ENCODE measurements at regions not wholly inside any gene's neighbourhood (a gene's known extent, or its start where the extent isn't known, plus 50 kb on each side); places are given as distances from the start of the nearest gene placed in this dataset.

DNA sequence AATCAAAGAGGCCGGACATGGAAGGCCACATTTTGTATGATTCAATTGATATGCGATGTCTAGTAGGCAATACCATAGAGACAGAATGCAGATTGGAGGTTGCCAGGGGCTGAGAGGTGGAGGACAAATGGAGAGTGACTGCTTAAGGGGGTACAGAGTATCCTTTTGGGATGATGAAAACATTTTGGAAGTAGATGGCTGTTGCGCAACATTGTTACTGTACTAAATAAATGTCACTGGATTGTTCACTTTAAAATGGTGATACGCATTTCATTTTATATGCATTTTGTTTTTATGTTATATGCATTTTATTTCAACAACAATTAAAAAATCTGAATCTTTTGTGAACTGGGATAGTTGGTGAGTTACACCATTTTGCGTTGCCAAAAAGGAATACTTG, 99.7 kb upstream of the AGBL1 start:
- peaks cover 0 to 3% (median 0%) of the 10 kb centered on the region in 3 donors for H3K36me3 Mint-ChIP-seq
- H3K27me3 Mint-ChIP-seq, result peaks cover 14 to 37% of the 10 kb centered on the region in 2 donors
- H3K4me1 Mint-ChIP-seq, result no peaks in the 10 kb centered on the region
- H3K9me3 ChIP-seq (ENCODE audit: low read length), result no peaks in the 10 kb centered on the region
- no peaks in the 10 kb centered on the region for H3K27me3 ChIP-seq (ENCODE audit: insufficient read depth, low read length, poor library complexity, severe bottlenecking)
- no peak overlapping the region for H3K27ac ChIP-seq (ENCODE audit: low read depth, low read length)
- POLR2A ChIA-PET, result no interaction called here
- no peaks in the 10 kb centered on the region for H3K4me1 ChIP-seq (ENCODE audit: insufficient read depth, low read length)
- peaks cover 0 to 11% (median 2%) of the 10 kb centered on the region in 5 donors for H3K9me3 Mint-ChIP-seq
- no peak overlapping the region for H3K4me3 ChIP-seq (ENCODE audit: low read length)
- peak overlapping the region in 1 of 8 donors; percentile 58 for H3K27ac Mint-ChIP-seq
- CTCF ChIA-PET, result no interaction called here
- H3K4me3 Mint-ChIP-seq, result no peak overlapping the region
- no peak for DNase-seq
- H3K36me3 ChIP-seq (ENCODE audit: insufficient read depth, low read length), result no peaks in the 10 kb centered on the region

DNA sequence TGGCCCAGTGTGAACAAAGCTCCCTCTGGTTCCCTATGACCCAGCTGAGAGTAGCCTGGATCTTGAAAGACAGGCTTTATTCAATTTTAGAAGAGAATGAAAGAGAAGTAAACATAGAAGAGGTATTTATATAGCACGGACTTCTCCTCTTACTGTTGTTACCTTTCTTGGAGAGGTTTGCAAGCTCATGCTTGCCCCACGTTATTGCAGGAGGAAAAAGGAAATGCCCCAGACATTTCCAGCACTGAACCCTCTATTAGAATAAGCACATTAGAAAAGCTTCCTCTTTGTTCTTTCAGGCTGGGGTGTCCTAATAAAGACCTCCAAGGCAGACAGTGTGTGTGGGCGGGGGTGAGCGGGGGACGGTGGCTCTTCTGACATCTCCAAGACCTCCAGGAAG, 98.7 kb upstream of the AGBL1 start:
- no peak overlapping the region for H3K27ac Mint-ChIP-seq
- DNase-seq, result no peak
- H3K27me3 Mint-ChIP-seq, result peaks cover 14 to 27% of the 10 kb centered on the region in 2 donors
- ChIA-PET POLR2A (no interaction called here), CTCF (no interaction called here)
- Histone ChIP-seq H3K36me3 (ENCODE audit: insufficient read depth, low read length) (no peaks in the 10 kb centered on the region), H3K9me3 (ENCODE audit: low read length) (no peaks in the 10 kb centered on the region), H3K4me3 (ENCODE audit: low read length) (no peak overlapping the region), H3K27ac (ENCODE audit: low read depth, low read length) (no peak overlapping the region), H3K27me3 (ENCODE audit: insufficient read depth, low read length, poor library complexity, severe bottlenecking) (no peaks in the 10 kb centered on the region), H3K4me1 (ENCODE audit: insufficient read depth, low read length) (no peaks in the 10 kb centered on the region)
- H3K4me1 Mint-ChIP-seq, result no peaks in the 10 kb centered on the region
- H3K4me3 Mint-ChIP-seq, result no peak overlapping the region
- peaks cover 0 to 3% (median 0%) of the 10 kb centered on the region in 3 donors for H3K36me3 Mint-ChIP-seq
- H3K9me3 Mint-ChIP-seq, result peaks cover 0 to 11% (median 0%) of the 10 kb centered on the region in 5 donors

GRCh38 chr15:85984241-85984640, 95.4 kb upstream of the AGBL1 start:
- H3K27me3 Mint-ChIP-seq, result peaks cover 5 to 7% of the 10 kb centered on the region in 2 donors
- Histone ChIP-seq H3K4me1 (ENCODE audit: insufficient read depth, low read length) (no peaks in the 10 kb centered on the region), H3K36me3 (ENCODE audit: insufficient read depth, low read length) (no peaks in the 10 kb centered on the region), H3K27ac (ENCODE audit: low read depth, low read length) (no peak overlapping the region), H3K9me3 (ENCODE audit: low read length) (no peaks in the 10 kb centered on the region), H3K27me3 (ENCODE audit: insufficient read depth, low read length, poor library complexity, severe bottlenecking) (no peaks in the 10 kb centered on the region), H3K4me3 (ENCODE audit: low read length) (no peak overlapping the region)
- no peak for DNase-seq
- H3K4me3 Mint-ChIP-seq, result no peak overlapping the region
- peaks cover 0 to 3% (median 0%) of the 10 kb centered on the region in 5 donors for H3K9me3 Mint-ChIP-seq
- POLR2A ChIA-PET, result no interaction called here
- H3K4me1 Mint-ChIP-seq, result no peaks in the 10 kb centered on the region
- CTCF ChIA-PET, result no interaction called here
- H3K27ac Mint-ChIP-seq, result no peak overlapping the region
- H3K36me3 Mint-ChIP-seq, result peaks cover 0 to 3% (median 0%) of the 10 kb centered on the region in 3 donors

- DNase-seq, result no peak
- H3K27me3 ChIP-seq (ENCODE audit: insufficient read depth, low read length, poor library complexity, severe bottlenecking), result no peaks in the 10 kb centered on the region
- H3K27me3 Mint-ChIP-seq, result peaks cover 0 to 5% of the 10 kb centered on the region in 2 donors
- no peaks in the 10 kb centered on the region for H3K9me3 ChIP-seq (ENCODE audit: low read length)
- H3K27ac ChIP-seq (ENCODE audit: low read depth, low read length), result no peak overlapping the region
- no peaks in the 10 kb centered on the region for H3K4me1 Mint-ChIP-seq
- H3K36me3 Mint-ChIP-seq, result peaks cover 0 to 7% (median 0%) of the 10 kb centered on the region in 3 donors
- ChIA-PET CTCF (no interaction called here), POLR2A (no interaction called here)
- no peaks in the 10 kb centered on the region for H3K4me1 ChIP-seq (ENCODE audit: insufficient read depth, low read length)
- no peak overlapping the region for H3K4me3 ChIP-seq (ENCODE audit: low read length)
- H3K4me3 Mint-ChIP-seq, result no peak overlapping the region
- H3K36me3 ChIP-seq (ENCODE audit: insufficient read depth, low read length), result no peaks in the 10 kb centered on the region
- H3K9me3 Mint-ChIP-seq, result peaks cover 0 to 3% (median 0%) of the 10 kb centered on the region in 5 donors
- H3K27ac Mint-ChIP-seq, result no peak overlapping the region
These were observed 93.6 kb upstream of the AGBL1 start for GRCh38 chr15:85986116-85986515.

DNA sequence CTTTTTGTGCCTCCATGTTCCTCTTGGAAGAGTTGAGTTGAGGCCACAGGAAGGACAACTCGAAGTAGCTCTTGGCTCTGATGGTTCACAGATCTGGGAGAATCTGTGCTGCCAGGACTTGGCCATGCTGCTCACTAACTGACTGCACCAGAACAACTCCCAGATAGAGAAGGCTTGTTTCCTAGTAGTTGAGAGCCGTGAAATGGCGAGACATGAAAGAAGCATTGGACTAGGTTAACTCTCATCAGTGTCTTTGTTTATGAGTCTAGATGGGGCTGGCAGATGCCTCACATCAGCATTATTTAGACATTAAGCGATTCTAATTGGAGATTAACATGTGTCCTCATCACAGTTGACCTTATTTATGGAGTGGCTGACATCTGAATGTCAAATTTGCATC, 92.9 kb upstream of the AGBL1 start:
- Mint-ChIP-seq H3K27me3 (peaks cover 0 to 3% of the 10 kb centered on the region in 2 donors), H3K36me3 (peaks cover 0 to 5% (median 0%) of the 10 kb centered on the region in 3 donors), H3K27ac (no peak overlapping the region), H3K4me3 (no peak overlapping the region), H3K9me3 (peaks cover 0 to 3% (median 0%) of the 10 kb centered on the region in 5 donors), H3K4me1 (no peaks in the 10 kb centered on the region)
- Histone ChIP-seq H3K27ac (ENCODE audit: low read depth, low read length) (no peak overlapping the region), H3K27me3 (ENCODE audit: insufficient read depth, low read length, poor library complexity, severe bottlenecking) (no peaks in the 10 kb centered on the region), H3K9me3 (ENCODE audit: low read length) (no peaks in the 10 kb centered on the region), H3K4me3 (ENCODE audit: low read length) (no peak overlapping the region), H3K4me1 (ENCODE audit: insufficient read depth, low read length) (no peaks in the 10 kb centered on the region), H3K36me3 (ENCODE audit: insufficient read depth, low read length) (no peaks in the 10 kb centered on the region)
- ChIA-PET POLR2A (no interaction called here), CTCF (no interaction called here)
- no peak for DNase-seq

DNA sequence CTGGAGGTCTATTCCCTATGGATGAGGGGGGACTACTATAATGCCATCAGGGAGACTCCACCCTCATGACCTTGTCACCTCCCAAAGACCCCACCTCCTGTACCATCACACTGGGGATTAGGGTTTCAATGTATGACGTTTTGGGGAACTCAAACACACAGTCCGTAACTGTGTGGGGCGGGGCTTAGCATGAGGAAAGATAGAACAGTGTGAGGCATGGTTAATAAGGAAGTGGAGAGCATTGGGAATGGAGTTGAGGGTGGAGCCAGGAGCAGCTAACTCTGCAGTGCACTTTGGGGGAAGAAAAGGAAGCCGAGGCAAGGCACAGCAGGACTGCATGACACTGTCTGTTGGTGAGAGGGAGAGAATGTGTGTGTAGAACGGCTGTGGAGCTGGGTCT, 90.9 kb upstream of the AGBL1 start:
- H3K27me3 ChIP-seq (ENCODE audit: insufficient read depth, low read length, poor library complexity, severe bottlenecking), result no peaks in the 10 kb centered on the region
- peaks cover 0 to 4% (median 0%) of the 10 kb centered on the region in 3 donors for H3K36me3 Mint-ChIP-seq
- H3K4me3 ChIP-seq (ENCODE audit: low read length), result no peak overlapping the region
- no peak overlapping the region for H3K27ac ChIP-seq (ENCODE audit: low read depth, low read length)
- no peak for DNase-seq
- H3K27me3 Mint-ChIP-seq, result peaks cover 3% of the 10 kb centered on the region in 2 donors
- no peaks in the 10 kb centered on the region for H3K36me3 ChIP-seq (ENCODE audit: insufficient read depth, low read length)
- peaks cover 0 to 2% (median 0%) of the 10 kb centered on the region in 5 donors for H3K9me3 Mint-ChIP-seq
- no peak overlapping the region for H3K27ac Mint-ChIP-seq
- H3K4me3 Mint-ChIP-seq, result no peak overlapping the region
- no peaks in the 10 kb centered on the region for H3K4me1 Mint-ChIP-seq
- ChIA-PET CTCF (no interaction called here), POLR2A (no interaction called here)
- H3K9me3 ChIP-seq (ENCODE audit: low read length), result no peaks in the 10 kb centered on the region
- no peaks in the 10 kb centered on the region for H3K4me1 ChIP-seq (ENCODE audit: insufficient read depth, low read length)

DNA sequence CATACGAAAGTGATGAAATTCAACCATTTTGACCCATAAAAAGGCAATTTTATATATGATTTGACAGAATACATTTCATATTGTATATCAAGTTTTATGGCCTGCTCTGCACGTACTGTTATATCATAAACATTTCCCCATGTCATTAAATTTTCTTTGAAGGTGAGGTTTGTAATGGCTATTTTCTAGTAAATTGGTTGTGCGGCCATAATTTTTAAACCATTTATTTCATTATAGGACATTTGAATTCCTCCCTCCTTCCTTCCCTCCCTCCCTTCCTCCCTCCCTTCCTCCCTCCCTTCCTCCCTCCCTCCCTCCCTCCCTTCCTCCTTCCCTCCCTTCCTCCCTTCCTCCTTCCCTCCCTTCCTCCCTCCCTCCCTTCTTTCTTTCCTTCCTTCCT, 87.4 kb upstream of the AGBL1 start:
- H3K4me3 Mint-ChIP-seq, result no peak overlapping the region
- peaks cover 0 to 4% (median 0%) of the 10 kb centered on the region in 3 donors for H3K36me3 Mint-ChIP-seq
- H3K36me3 ChIP-seq (ENCODE audit: insufficient read depth, low read length), result no peaks in the 10 kb centered on the region
- H3K9me3 ChIP-seq (ENCODE audit: low read length), result no peaks in the 10 kb centered on the region
- peaks cover 1 to 10% of the 10 kb centered on the region in 2 donors for H3K27me3 Mint-ChIP-seq
- H3K27ac ChIP-seq (ENCODE audit: low read depth, low read length), result no peak overlapping the region
- ChIA-PET POLR2A (no interaction called here), CTCF (no interaction called here)
- DNase-seq, result no peak
- no peak overlapping the region for H3K4me3 ChIP-seq (ENCODE audit: low read length)
- H3K4me1 Mint-ChIP-seq, result no peaks in the 10 kb centered on the region
- peaks cover 0 to 8% (median 2%) of the 10 kb centered on the region in 5 donors for H3K9me3 Mint-ChIP-seq
- H3K27ac Mint-ChIP-seq, result no peak overlapping the region
- H3K4me1 ChIP-seq (ENCODE audit: insufficient read depth, low read length), result no peaks in the 10 kb centered on the region
- no peaks in the 10 kb centered on the region for H3K27me3 ChIP-seq (ENCODE audit: insufficient read depth, low read length, poor library complexity, severe bottlenecking)

DNA sequence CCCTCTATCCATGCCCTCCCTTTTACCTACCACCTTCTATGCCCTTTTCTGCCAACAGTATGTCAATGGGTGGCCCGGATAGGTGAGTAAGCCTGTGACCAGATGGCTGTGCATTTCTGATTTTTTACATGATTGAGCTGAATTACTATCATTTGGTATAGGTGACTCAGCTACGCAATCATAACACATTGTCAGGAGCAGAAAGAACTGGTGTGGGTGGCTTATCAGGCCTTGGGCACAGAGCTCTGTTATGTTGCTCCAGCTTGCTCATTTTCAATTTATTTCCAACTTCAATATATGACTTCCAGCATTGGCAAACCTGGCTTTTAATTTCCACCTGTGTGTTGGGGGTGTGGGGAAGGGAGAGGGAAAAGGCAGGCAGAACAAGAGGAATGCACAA, 86.6 kb upstream of the AGBL1 start:
- ChIA-PET POLR2A (no interaction called here), CTCF (no interaction called here)
- peaks cover 0 to 8% (median 2%) of the 10 kb centered on the region in 5 donors for H3K9me3 Mint-ChIP-seq
- no peaks in the 10 kb centered on the region for H3K36me3 ChIP-seq (ENCODE audit: insufficient read depth, low read length)
- no peak overlapping the region for H3K27ac ChIP-seq (ENCODE audit: low read depth, low read length)
- peaks cover 4 to 10% of the 10 kb centered on the region in 2 donors for H3K27me3 Mint-ChIP-seq
- no peak for DNase-seq
- no peak overlapping the region for H3K4me3 ChIP-seq (ENCODE audit: low read length)
- no peaks in the 10 kb centered on the region for H3K9me3 ChIP-seq (ENCODE audit: low read length)
- H3K27ac Mint-ChIP-seq, result no peak overlapping the region
- no peaks in the 10 kb centered on the region for H3K4me1 ChIP-seq (ENCODE audit: insufficient read depth, low read length)
- H3K4me3 Mint-ChIP-seq, result no peak overlapping the region
- peaks cover 0 to 4% (median 0%) of the 10 kb centered on the region in 3 donors for H3K36me3 Mint-ChIP-seq
- no peaks in the 10 kb centered on the region for H3K4me1 Mint-ChIP-seq
- H3K27me3 ChIP-seq (ENCODE audit: insufficient read depth, low read length, poor library complexity, severe bottlenecking), result no peaks in the 10 kb centered on the region

DNA sequence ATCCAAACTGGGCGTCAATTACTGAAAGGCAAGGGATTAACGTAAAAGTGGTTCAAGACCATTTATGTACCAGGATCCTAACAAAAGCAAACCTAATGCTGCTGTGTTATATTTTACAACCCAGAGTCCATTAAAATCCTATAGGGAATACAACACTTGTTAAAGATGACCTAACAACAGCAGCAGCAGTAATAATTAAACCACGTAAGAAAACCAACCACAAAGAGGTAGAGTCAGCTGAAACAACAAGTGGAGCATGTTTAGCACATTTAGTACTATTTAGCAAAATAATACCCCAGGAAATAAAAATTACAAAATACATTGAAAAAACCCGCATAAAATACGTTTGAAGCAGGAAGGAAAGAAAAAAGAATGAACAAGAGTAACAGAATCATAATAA, 82.1 kb upstream of the AGBL1 start:
- POLR2A ChIA-PET, result no interaction called here
- CTCF ChIA-PET, result no interaction called here

More for the DNA sequence above, 82.1 kb upstream of the AGBL1 start:
- DNase-seq, result no peak
- Histone ChIP-seq H3K4me1 (ENCODE audit: insufficient read depth, low read length) (no peaks in the 10 kb centered on the region), H3K4me3 (ENCODE audit: low read length) (no peak overlapping the region), H3K27ac (ENCODE audit: low read depth, low read length) (no peak overlapping the region), H3K9me3 (ENCODE audit: low read length) (no peaks in the 10 kb centered on the region), H3K36me3 (ENCODE audit: insufficient read depth, low read length) (no peaks in the 10 kb centered on the region), H3K27me3 (ENCODE audit: insufficient read depth, low read length, poor library complexity, severe bottlenecking) (no peaks in the 10 kb centered on the region)
- Mint-ChIP-seq H3K27me3 (peaks cover 6 to 19% of the 10 kb centered on the region in 2 donors), H3K36me3 (no peaks in the 10 kb centered on the region), H3K9me3 (peaks cover 0 to 8% (median 2%) of the 10 kb centered on the region in 5 donors), H3K4me3 (no peak overlapping the region), H3K4me1 (no peaks in the 10 kb centered on the region), H3K27ac (no peak overlapping the region)
